Astrocyte of the spinal cord (primary cell): ENCODE measurements at regions not wholly inside any gene's neighbourhood (a gene's known extent, or its start where the extent isn't known, plus 50 kb on each side); places are given as distances from the start of the nearest gene placed in this dataset.
"Not testable (repeated sequence)": the region's sequence is repeated elsewhere in the genome, so short reads cannot be mapped to it uniquely, and the experiment has no call there.

ENCODE experiments used
- DNase-seq: peaks from one replicate; pipeline ENCODE4 v3.0.0; 2011; ENCODE audit warnings: low read depth, low spot score
- H3K4me3 ChIP-seq: 2 replicates; pipeline ENCODE4 v1.5.1; 2011; ENCODE audit warnings: low read depth, mild to moderate bottlenecking, low read length, moderate library complexity
- CTCF ChIP-seq: IDR thresholded peaks from 2 replicates; pipeline ENCODE4 v1.5.1; 2012; ENCODE audit warnings: low read depth, mild to moderate bottlenecking, low read length, inconsistent platforms
- in situ Hi-C: cut with HindIII; loops from 2 replicates; pipeline ENCODE4 v1.10.0; 2017; ENCODE audit warnings: low sequenced_read_pairs

DNA sequence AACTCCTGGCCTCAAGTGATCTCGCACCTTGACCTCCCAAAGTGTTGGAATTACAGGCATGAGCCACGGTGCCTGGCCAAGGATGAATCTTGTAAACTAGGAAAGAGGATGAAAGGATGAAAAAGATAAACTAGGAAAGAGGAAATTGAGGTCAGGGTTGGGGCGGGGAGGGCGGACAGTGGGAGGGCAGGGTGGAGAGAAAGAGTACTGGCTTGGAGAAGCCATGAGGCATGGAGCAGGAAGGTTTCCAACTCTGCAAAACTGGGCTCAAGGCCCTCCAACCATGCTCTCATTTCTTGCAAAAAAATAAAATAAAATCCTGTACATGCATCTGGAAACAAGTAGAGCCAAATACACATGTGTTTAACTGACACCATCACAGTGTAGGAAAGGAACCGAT lies 256.6 kb upstream of the SGK1 start:
- DNase-seq: no peak
- in situ Hi-C loops: no loop called here
- no peak for TF ChIP-seq CTCF
- H3K4me3 ChIP-seq: no peak overlapping the region

GRCh38 chr6:134569996-134570395 lies 252.1 kb upstream of the SGK1 start:
- in situ Hi-C loops, H3K4me3 ChIP-seq, DNase-seq: not testable (repeated sequence)

DNA sequence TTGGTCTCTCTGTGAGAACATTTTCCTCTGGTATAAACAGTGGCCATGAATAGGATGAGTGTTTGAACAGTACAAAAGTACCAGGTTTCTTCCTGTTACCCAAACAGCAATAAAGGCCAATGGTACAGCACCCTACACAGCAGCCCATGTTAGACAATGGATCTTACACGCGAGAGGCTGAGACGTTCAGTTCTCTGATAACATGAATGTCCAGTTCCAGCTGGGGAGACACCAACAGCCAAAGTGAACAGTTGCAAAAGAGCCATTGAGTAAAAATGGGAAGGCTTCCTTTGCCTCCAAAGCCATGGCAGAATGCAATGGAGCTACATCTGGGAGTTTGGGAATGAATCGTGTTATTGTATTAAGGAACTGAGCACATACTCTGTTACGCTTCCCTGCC lies 246.8 kb upstream of the SGK1 start:
- H3K4me3 ChIP-seq: no peak overlapping the region
- in situ Hi-C loops: no loop called here
- no peak for TF ChIP-seq CTCF
- DNase-seq: no peak

GRCh38 chr6:134560019-134560418 lies 242.1 kb upstream of the SGK1 start:
- no peak overlapping the region for H3K4me3 ChIP-seq
- DNase-seq: no peak
- TF ChIP-seq CTCF: no peak
- in situ Hi-C loops: no loop called here

DNA sequence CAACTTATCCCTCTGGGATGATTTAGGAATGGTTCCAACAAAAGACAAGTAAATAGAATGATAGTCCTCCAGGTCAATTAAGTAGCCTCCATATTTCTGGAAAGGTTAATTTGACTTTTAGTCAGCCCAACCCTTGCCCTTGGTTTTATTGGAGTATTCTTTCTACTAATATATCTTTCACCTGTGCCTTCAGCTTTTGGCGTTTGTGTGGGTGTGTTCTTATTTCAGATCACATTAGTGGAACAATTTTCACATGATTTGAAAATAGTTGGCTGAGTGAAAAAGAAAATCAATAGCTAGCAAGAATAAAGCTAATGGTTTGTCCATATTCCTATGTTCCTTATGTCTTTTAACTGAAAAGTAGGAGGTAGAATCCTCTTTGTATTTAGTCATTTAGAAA lies 239.6 kb upstream of the SGK1 start:
- in situ Hi-C loops: no loop called here
- TF ChIP-seq CTCF: no peak
- no peak overlapping the region for H3K4me3 ChIP-seq
- no peak for DNase-seq

DNA sequence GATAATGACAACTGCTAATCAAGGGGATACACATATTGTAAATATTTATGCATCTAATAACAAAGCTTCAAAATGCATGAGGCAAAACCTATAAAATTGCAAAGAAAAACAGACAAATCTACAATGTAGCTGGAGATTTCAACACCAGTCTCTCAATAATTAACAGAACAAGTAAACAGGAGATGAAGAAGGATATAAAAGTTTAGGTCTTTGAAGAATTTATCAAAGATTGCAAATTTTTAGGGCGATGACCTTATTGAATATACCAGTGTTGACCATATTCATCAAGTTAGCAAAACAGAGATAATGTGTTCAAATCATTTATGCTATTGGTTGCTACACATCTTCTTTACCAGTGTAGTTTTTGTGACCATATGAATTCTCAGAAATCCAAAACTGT lies 237.8 kb upstream of the SGK1 start:
- in situ Hi-C loops: no loop called here
- no peak for DNase-seq
- no peak for TF ChIP-seq CTCF
- no peak overlapping the region for H3K4me3 ChIP-seq

DNA sequence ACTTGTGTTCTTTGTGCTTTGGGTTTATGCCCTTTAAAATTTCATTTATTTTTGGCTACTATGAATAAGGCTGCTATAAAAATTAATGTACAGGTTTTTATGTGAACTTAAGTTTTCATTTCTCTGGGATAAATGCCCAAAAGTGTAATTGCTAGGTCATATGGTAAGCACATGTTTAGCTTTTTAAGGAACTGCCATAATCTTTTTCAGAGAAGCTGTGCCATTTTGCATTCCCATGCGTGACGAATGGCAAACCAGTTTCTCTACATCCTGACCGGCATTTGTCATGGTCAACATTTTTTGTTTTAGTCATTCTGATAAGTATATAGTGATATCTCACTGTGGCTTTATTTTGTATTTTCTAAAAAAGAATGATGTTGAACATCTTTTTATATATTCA lies 236.0 kb upstream of the SGK1 start:
- in situ Hi-C loops: no loop called here
- no peak overlapping the region for H3K4me3 ChIP-seq
- no peak for TF ChIP-seq CTCF
- no peak for DNase-seq
